ENCODE measurements at regions not wholly inside any gene's neighbourhood (a gene's known extent, or its start where the extent isn't known, plus 50 kb on each side); places are given as distances from the start of the nearest gene placed in this dataset.

DNA sequence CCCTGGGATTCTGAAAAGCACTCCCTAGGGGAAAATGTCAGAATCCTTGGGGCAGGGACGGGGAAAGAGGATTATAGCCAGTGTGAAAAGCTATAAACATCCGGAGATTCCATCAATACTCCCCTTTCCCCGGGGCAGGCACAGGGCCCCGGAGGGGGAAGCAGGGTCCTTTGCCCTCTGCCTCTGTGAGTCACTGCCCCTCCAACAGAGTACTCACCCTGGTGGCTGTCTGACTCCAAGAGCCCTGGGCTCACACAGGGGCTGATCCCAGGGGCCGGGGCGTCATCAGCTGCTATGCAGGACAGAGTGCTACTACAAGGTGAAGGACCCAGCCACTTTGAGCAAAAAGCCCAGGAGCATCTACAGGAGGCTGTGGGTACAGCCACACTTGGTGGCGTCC is 133.0 kb upstream of the PRR20G start:
- TF ChIP-seq, protein P1, sequence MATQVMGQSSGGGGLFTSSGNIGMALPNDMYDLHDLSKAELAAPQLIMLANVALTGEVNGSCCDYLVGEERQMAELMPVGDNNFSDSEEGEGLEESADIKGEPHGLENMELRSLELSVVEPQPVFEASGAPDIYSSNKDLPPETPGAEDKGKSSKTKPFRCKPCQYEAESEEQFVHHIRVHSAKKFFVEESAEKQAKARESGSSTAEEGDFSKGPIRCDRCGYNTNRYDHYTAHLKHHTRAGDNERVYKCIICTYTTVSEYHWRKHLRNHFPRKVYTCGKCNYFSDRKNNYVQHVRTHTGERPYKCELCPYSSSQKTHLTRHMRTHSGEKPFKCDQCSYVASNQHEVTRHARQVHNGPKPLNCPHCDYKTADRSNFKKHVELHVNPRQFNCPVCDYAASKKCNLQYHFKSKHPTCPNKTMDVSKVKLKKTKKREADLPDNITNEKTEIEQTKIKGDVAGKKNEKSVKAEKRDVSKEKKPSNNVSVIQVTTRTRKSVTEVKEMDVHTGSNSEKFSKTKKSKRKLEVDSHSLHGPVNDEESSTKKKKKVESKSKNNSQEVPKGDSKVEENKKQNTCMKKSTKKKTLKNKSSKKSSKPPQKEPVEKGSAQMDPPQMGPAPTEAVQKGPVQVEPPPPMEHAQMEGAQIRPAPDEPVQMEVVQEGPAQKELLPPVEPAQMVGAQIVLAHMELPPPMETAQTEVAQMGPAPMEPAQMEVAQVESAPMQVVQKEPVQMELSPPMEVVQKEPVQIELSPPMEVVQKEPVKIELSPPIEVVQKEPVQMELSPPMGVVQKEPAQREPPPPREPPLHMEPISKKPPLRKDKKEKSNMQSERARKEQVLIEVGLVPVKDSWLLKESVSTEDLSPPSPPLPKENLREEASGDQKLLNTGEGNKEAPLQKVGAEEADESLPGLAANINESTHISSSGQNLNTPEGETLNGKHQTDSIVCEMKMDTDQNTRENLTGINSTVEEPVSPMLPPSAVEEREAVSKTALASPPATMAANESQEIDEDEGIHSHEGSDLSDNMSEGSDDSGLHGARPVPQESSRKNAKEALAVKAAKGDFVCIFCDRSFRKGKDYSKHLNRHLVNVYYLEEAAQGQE (IDR thresholded peaks at IDR 0.05; ENCODE audit: borderline replicate concordance), result no peak
- Histone ChIP-seq H3K9ac (ENCODE audit: low read length) (no peak overlapping the region), H4K20me1 (ENCODE audit: insufficient read depth) (no peaks in the 10 kb centered on the region), H3K9me3 (ENCODE audit: low read length) (no peaks in the 10 kb centered on the region), H3K9me2 (ENCODE audit: insufficient read depth, low read length) (no peaks in the 10 kb centered on the region), H3K27me3 (ENCODE audit: insufficient read depth, low read depth, low read length) (no peaks in the 10 kb centered on the region), H3K4me3 (ENCODE audit: low read length) (no peak overlapping the region), H3K27ac (ENCODE audit: low read length) (no peak overlapping the region), H3K36me3 (ENCODE audit: insufficient read depth, low read length) (no peaks in the 10 kb centered on the region), H3K79me2 (replicated peaks; ENCODE audit: insufficient read depth, low read length) (no peaks in the 10 kb centered on the region), H3F3A (ENCODE audit: insufficient read depth, low read length, poor library complexity, severe bottlenecking) (no peaks in the 10 kb centered on the region), H3K4me2 (ENCODE audit: low read length) (no peak overlapping the region), H2AFZ (ENCODE audit: low read depth, low read length) (no peak overlapping the region)

GRCh38 chr3:127419641-127420553 is 132.1 kb upstream of the PRR20G start:
- Histone ChIP-seq H3K27ac (ENCODE audit: low read length) (no peak overlapping the region), H3K9ac (ENCODE audit: low read length) (no peak overlapping the region), H3K9me2 (ENCODE audit: insufficient read depth, low read length) (no peaks in the 10 kb centered on the region), H3K9me3 (ENCODE audit: low read length) (no peaks in the 10 kb centered on the region), H3K79me2 (replicated peaks; ENCODE audit: insufficient read depth, low read length) (no peaks in the 10 kb centered on the region), H3K4me3 (ENCODE audit: low read length) (no peak overlapping the region), H4K20me1 (ENCODE audit: insufficient read depth) (no peaks in the 10 kb centered on the region), H3K4me2 (ENCODE audit: low read length) (no peak overlapping the region), H3K27me3 (ENCODE audit: insufficient read depth, low read depth, low read length) (no peaks in the 10 kb centered on the region), H3F3A (ENCODE audit: insufficient read depth, low read length, poor library complexity, severe bottlenecking) (no peaks in the 10 kb centered on the region), H2AFZ (ENCODE audit: low read depth, low read length) (no peak overlapping the region), H3K36me3 (ENCODE audit: insufficient read depth, low read length) (no peaks in the 10 kb centered on the region)
- TF ChIP-seq EP300 (conservative IDR thresholded peaks at IDR 0.05; ENCODE audit: poor library complexity, severe bottlenecking), result no peak
- no peak for TF ChIP-seq EZH2 (IDR thresholded peaks at IDR 0.05; ENCODE audit: borderline replicate concordance, insufficient read depth, low read length, poor library complexity, severe bottlenecking)
- no peak for TF ChIP-seq POLR2AphosphoS5 (IDR thresholded peaks at IDR 0.05)
- TF ChIP-seq RAD21 (conservative IDR thresholded peaks at IDR 0.05), result no peak
- no peak for TF ChIP-seq MXI1 (conservative IDR thresholded peaks at IDR 0.05; ENCODE audit: poor library complexity, severe bottlenecking)
- TF ChIP-seq TAF1 (IDR thresholded peaks at IDR 0.05; ENCODE audit: low read depth), result no peak
- TF ChIP-seq, protein P2, sequence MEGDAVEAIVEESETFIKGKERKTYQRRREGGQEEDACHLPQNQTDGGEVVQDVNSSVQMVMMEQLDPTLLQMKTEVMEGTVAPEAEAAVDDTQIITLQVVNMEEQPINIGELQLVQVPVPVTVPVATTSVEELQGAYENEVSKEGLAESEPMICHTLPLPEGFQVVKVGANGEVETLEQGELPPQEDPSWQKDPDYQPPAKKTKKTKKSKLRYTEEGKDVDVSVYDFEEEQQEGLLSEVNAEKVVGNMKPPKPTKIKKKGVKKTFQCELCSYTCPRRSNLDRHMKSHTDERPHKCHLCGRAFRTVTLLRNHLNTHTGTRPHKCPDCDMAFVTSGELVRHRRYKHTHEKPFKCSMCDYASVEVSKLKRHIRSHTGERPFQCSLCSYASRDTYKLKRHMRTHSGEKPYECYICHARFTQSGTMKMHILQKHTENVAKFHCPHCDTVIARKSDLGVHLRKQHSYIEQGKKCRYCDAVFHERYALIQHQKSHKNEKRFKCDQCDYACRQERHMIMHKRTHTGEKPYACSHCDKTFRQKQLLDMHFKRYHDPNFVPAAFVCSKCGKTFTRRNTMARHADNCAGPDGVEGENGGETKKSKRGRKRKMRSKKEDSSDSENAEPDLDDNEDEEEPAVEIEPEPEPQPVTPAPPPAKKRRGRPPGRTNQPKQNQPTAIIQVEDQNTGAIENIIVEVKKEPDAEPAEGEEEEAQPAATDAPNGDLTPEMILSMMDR (IDR thresholded peaks at IDR 0.05; ENCODE audit: poor library complexity, severe bottlenecking), result no peak
- TF ChIP-seq, protein P1 (IDR thresholded peaks at IDR 0.05; ENCODE audit: borderline replicate concordance), result no peak
- TF ChIP-seq SMC3 (conservative IDR thresholded peaks at IDR 0.05; ENCODE audit: poor library complexity), result no peak

Measured in neural cell (in vitro differentiated cells).